Urothelium cell line (cell line): ENCODE measurements at regions not wholly inside any gene's neighbourhood (a gene's known extent, or its start where the extent isn't known, plus 50 kb on each side); places are given as distances from the start of the nearest gene placed in this dataset.
"Not testable (repeated sequence)": the region's sequence is repeated elsewhere in the genome, so short reads cannot be mapped to it uniquely, and the experiment has no call there.

ENCODE experiments used
- DNase-seq: peaks from one replicate; pipeline ENCODE4 v3.0.0; 2011; ENCODE audit warnings: low spot score, mixed read lengths
- FAIRE-seq: peaks from 2 replicates; lab custom pipeline; 2011; peaks lifted over from hg19 to GRCh38; lab: Jason Lieb, UNC

GRCh38 chr17:77332034-77332971 is 191.5 kb downstream of the SEC14L1 start:
- FAIRE-seq = no peak

GRCh38 chr17:77332981-77333685 is 192.4 kb downstream of the SEC14L1 start:
- DNase-seq = no peak
- FAIRE-seq = no peak

More at GRCh38 chr17:77332034-77332971, 191.5 kb downstream of the SEC14L1 start:
- DNase-seq = no peak

GRCh38 chr17:77337150-77337549 is 196.4 kb downstream of the SEC14L1 start:
- no peak for DNase-seq
- FAIRE-seq = no peak

- no peak for FAIRE-seq
- no peak for DNase-seq
Measured at GRCh38 chr17:77341069-77341541, 200.3 kb downstream of the SEC14L1 start.

GRCh38 chr17:77342656-77342990 is 201.9 kb downstream of the SEC14L1 start:
- FAIRE-seq, DNase-seq: not testable (repeated sequence)

DNA sequence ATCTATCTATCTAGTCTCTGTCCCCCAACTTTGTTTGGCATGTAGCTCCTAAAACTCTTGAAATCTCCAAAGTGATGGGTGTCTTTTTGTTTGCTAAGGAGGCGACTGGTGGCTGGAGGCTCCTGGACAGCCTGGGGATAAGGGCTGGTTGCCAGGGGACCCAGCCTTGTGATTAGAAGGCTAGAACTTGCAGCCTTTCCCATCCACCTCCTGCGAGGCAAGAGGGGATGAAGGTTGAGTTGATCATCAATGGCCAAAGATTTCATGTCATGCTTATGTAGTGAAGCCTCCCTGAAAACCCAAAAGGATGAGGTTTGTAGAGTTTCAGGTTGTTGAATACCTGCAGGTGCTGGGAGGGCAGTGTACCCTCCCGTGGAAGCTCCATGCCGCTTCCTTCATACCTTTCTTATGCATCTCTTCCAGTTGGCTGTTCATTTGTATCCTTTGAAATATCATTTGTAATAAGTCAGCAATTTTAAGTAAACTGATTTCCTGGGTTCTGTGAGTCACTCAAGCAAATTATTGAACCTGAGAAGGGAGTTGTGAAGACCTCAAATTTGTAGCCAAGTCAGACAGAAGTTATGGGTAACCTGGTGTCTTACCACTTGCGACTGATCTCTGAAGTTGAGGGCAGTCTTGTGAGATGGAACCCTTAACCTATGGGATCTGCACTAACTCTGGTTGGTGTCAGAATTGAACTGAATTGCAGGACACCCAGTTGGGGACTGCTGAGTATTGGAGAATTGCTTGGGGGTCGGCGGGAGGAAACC is 202.4 kb downstream of the SEC14L1 start:
- FAIRE-seq = no peak
- DNase-seq = no peak

DNA sequence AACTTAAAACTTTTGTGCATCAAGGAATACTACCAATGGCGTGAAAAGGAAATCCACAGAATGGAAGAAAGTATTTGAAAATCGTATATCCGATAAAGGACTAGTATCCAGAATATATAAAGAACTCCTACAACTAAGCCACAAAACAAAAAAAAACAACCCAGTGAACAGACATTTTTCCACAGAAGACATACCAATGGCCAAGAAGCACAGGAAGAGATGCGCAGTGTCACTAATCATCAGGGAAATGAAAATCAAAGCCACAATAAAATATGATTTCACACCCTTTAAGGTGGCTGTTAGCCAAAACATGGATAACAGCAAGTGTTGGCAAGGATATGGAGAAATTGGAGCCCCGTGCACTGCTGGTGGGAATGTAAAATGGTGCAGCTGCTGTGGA is 203.3 kb downstream of the SEC14L1 start:
- FAIRE-seq (no peak), DNase-seq (no peak)

- DNase-seq (no peak), FAIRE-seq (no peak)
Measured at GRCh38 chr17:77345260-77345910, 204.6 kb downstream of the SEC14L1 start.

- DNase-seq (no peak), FAIRE-seq (no peak)
Measured at GRCh38 chr17:77346765-77347164, 206.0 kb downstream of the SEC14L1 start.

DNA sequence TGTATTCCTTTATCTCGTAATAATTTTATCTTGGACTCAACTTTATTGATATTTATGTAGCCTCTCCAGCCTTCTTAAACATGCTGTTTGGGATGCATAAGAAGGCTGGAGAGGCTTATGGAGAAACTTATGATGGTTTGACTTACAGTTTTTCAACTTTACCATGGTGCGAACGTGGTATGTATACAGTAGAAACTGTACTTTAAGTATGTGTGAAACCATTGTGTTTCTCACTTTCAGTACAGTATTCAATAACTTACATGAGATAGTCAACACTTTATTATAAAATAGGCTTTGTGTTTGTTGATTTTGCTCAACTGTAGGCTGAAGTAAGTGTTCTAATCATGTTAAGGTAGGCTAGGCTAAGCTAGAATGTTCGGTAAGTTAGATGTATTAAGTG is 206.8 kb downstream of the SEC14L1 start:
- DNase-seq (no peak), FAIRE-seq (no peak)

GRCh38 chr17:77349976-77350830 is 209.4 kb downstream of the SEC14L1 start:
- no peak for FAIRE-seq
- DNase-seq = no peak

- FAIRE-seq = no peak
Measured at GRCh38 chr17:77352441-77352840, 211.7 kb downstream of the SEC14L1 start.

GRCh38 chr17:77352996-77353395 is 212.2 kb downstream of the SEC14L1 start:
- DNase-seq (no peak), FAIRE-seq (no peak)

More at GRCh38 chr17:77352441-77352840, 211.7 kb downstream of the SEC14L1 start:
- no peak for DNase-seq

GRCh38 chr17:77353684-77354419 is 213.1 kb downstream of the SEC14L1 start:
- no peak for DNase-seq
- peak; percentile 59 for FAIRE-seq

GRCh38 chr17:77354420-77354669 is 213.6 kb downstream of the SEC14L1 start:
- FAIRE-seq (no peak), DNase-seq (no peak)

DNA sequence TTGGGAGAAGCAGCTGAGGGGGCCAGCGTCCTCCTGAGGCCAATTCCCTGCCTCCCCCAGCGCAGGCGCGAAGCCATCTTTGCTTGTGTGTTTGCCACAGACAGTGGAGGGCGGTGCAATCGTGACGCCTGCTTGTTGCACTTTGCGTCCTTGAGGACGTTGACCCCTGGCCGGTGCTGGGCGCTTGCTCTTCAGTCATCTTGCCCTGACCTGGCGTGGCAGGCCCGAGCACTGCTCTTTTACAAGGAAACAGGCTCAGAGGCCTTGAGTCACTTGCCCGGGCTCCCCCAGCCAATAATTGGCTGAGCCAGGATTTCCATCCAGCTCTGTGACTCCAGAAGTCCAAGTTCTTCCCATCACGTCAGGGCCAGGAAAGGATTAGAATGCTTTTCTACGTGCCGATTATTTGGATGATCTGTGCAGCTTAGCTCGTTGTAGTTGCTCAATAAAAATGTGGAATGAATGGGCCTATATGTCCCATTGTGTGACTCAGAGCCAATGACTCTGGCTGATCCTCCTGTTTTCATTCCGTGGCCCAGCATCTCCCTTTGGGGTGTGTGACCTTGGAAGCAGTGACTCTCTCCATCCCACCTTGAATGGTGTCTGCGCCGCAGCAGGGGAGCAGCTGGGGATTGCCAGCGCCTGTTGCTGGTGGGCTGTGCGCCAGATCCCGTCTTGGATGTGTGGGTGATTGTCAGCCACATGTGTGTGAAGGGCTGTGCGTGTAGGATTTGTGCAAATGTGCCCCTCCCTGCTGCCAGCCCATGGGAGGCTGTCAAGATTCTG is 214.1 kb downstream of the SEC14L1 start:
- FAIRE-seq (peak; percentile 82), DNase-seq (peak; percentile 70)

DNA sequence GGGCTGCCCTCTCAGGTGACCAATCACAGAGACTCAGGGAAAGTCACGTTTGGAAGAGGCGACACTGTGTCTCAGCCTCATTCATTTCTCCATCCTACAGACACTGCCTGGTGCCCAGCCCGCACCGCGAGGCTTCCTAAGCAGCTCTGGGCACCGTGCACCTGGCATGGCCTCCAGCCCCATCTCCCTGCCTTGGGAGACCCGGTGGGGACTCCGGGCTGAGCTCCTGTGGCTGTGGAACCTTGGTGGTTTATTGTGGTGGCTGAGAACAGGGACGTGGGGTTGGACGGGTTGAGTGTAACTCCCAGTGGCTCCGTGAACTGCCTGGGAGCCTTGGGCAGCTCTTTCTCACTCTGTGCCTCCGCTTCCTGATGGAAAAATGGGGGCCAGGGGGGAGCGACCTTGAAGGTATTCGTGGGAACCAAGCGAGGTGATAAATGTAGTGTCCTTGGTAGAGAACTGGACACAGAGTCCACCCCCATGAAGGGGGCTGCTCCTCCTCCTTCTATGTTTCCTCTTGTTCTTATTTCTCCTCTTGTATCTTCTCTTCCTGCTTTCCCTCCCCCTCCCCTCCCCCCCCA is 215.4 kb downstream of the SEC14L1 start:
- FAIRE-seq (no peak), DNase-seq (peak; percentile 80)

GRCh38 chr17:77356690-77357201 is 216.0 kb downstream of the SEC14L1 start:
- DNase-seq (no peak), FAIRE-seq (no peak)
